COLO668 (cell line): ENCODE measurements at regions not wholly inside any gene's neighbourhood (a gene's known extent, or its start where the extent isn't known, plus 50 kb on each side); places are given as distances from the start of the nearest gene placed in this dataset.

Experiments
- DNase-seq: peaks from one replicate; lab custom pipeline; 2025; ENCODE audit not compliant: unreplicated experiment; lab: John Stamatoyannopoulos, UW

DNA sequence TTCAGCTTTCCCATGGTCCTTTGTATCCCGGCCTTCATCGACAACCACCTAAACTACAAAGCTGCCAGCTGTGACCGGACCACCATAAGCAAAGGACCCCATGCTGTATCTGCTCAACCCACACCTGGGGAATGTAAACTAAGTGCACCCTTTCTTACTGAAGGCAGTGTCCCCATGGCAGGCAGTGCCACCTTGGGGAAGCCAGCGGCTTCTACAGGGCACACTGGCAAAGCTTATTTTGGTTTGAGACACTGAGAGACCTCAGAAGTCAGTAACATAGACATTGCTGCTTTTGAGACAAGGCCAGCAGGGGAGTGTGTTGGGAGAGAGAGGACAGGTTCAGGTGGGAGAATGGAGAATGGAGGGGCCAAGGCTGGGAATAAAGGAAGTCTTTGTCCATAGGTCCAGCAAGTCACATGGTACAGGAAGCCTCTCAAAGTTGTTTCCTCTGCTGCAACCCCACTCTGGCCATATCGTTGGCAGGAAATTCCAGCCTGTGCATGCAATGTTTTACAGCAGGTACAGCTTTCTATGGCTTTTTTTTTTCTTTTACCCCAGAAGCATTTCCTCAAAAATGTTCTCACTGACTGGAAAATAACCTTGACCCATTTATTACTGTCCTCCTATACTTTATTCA, 85.9 kb upstream of the NPVF start:
- DNase-seq = no peak

- DNase-seq = no peak
Observed at GRCh38 chr7:25314731-25315267, 86.5 kb upstream of the NPVF start.

DNA sequence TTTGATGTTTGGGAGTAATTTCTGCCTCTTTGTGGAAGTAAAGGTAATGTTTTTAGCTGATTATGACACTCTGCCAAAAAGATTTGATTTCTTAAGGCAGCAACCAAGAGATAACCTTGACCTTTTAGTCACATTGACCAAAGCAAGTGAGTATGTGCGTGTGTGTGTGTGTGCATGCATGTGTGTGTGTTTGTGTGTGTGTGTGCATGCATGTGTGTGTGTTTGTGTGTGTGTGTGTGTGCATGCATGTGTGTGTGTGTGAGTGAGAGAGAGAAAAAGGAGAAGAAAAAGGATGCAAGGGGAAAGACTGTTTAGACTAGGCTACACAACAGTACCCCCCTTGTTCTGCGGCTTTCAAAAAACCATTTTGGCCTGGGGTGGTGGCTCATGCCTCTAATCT, 88.1 kb upstream of the NPVF start:
- DNase-seq = no peak

GRCh38 chr7:25318047-25318446, 89.8 kb upstream of the NPVF start:
- no peak for DNase-seq

- DNase-seq = no peak
Observed at GRCh38 chr7:25319707-25320106, 91.4 kb upstream of the NPVF start.

DNA sequence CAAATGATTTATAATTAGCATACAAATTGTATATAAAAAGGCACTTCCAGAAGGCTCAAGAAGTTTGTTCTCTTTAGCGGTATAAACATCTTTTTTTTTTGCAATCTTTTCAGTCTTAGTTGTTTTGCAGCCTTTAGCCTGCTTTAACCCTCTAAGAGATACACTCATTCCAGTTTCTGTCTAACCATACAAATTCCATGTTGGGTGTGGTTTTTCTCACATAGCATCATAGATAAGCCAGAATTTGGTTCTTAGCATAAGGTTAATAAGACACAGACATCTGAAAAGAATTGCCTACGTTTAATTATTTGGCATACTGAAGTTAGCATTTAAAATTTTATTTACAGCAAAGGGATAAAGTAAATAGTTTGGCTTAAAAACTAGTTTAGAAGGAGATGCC, 92.5 kb upstream of the NPVF start:
- DNase-seq = no peak

DNA sequence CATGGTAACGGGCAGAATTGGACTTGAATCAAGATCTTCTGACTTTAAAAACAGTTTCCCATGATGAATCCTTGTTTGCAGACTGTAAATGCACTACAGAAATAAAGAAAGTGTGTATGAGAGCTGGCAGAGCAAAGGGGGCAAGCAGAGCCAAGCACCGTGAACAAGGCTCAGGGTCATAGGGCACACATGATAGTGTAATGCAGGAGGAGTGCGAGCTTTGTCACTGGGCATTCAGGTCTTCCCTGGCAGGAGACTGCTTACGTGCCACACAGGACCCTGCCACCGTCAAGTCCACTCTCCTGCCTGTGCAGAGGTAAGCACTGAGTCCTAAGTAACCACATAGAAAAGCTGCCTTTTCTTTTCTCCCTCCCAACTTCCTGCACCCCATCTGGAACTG, 93.1 kb upstream of the NPVF start:
- no peak for DNase-seq

GRCh38 chr7:25322473-25322872, 94.2 kb upstream of the NPVF start:
- DNase-seq = no peak

DNA sequence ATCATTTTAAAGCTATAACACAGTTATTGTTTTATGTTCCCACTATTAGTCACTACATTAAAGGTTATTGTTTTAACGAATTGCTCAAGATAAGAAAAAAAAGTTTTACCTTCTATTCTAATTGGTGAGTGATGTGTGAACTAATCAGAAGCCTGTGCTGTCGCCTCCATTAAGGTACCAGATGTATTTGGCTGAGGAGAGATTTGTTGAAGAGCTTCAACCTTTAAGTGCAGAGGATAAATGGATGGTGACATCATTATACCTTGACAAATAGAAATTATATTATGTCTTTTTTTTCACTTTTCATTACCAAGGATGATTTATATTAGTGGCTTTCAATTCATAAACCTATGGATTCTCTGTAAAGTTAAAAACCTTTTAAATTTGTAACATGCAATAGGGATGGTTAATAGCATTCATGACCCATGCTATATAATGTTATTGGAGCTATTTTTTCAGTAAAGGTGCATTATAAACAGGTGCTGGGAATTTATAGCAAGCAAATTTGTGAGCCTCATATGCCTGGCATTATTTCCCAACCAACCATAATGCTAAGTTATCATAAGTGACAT, 97.0 kb upstream of the NPVF start:
- DNase-seq = no peak

DNA sequence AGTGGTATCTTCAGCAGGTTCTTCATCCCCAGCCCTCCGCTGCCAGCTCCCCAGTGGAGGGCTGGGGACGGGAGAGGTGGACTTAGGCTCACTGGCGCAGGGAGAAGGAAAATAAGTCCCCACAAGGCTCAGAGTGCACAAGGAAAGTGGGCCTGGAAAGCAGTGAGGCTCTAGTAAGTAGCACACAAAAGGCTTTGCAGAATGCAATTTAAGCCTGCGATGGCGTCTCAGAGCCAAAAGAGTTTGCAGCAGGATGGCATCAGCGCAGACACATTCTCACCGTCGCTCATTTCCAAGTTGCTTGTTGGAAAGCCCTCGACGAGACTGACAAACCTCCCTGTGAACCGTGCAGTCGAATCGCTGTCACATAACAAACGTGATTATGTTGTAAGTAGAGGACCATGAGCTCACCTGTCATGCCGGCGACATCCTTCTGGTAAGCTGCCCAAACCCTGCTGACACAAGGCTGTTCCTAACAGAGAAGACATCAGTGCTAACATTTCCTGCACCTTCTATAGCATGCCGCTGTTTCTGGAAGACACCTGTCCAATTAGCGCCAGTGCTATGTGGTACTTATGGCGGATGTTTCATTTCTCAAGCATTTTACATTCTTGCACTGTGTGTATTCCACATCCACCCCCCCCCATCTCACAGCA, 98.3 kb upstream of the NPVF start:
- DNase-seq = no peak

DNA sequence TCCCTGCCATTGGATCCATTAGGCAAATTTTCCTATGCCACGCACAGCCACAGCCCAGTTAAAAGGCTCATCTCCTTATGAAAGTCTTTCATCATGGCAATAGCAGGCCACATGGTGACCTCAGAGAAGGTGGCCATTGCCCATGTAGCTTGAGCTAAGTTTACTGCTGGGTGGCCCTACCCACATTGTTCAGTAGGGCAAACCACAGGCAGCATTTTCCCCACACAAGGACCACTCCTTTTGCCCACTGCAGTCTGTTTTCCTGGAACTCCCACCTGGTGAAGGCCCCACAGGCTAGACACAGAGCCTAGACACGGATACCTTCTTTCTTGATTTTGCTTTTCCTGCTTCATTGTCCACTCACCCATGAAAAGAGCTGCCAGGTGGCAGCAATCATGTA, 101.5 kb upstream of the NPVF start:
- DNase-seq = peak; percentile 68

GRCh38 chr7:25333296-25333928, 105.1 kb upstream of the NPVF start:
- no peak for DNase-seq

DNA sequence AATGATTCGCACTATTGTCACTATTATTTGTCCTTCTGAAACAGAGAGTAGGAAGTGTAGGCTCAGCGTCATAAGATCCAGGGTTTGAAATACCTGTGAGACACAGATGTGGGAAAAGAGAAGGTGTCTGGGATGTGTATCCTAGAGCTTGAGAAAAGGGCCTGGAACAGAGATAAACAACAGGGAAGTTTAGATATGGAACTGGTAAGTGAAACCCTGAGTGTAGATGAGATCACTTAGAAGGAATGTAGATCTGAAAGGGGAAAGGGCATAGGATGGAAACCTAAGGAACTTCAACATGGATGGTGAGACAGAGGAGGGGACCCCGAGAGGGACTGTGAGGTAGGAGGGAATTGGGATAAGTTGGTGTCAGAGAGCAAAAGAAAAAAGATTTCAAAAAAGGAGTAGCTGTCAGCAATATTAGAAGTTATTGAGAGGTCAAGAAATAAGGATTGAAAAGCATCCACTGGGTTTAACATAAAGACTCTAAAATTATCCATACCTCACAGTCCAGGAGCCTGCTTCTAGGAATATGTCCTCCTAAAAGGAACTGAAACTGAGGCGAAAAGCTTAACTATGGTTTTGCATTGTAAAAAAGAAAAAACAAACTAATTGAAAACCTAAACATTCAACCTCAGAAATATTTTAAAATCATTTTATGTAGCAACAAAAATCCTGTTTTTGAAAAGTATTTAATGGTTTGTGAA, 119.2 kb upstream of the NPVF start:
- no peak for DNase-seq

- DNase-seq = no peak
Observed at GRCh38 chr7:25348104-25348503, 119.8 kb upstream of the NPVF start.

DNA sequence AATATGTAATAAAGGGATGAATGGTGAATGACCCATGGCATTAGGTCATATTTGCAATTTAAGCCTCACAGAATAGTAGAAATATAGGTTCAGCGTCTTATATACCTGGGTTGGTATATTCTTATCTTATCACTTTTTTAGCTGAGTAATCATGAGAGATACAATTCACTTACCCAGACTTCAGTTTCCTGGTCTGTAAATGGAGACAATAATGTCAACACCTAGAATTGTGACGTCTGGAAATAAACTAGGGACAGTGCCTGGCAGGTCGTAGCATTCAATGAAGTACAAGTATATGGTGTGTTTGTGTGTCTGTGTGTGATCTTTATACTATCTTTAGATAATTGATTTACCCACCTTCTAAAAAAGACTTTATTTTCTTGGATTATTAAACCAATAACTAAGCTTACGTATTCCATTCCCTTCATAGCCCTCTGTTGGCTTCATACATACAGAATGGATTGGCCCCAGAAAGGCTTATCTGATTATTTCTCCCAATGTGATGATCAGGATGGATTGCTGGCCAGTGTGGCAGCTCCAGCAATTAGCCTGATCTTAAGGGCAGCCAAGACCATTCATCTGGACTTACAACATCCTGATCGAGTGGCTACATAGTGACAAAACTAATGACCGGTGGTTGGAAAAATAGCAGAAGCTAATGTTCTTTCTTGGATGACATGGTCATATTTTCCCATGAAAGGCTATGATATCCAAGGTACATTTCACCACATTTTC, 121.2 kb upstream of the NPVF start:
- DNase-seq = no peak

DNA sequence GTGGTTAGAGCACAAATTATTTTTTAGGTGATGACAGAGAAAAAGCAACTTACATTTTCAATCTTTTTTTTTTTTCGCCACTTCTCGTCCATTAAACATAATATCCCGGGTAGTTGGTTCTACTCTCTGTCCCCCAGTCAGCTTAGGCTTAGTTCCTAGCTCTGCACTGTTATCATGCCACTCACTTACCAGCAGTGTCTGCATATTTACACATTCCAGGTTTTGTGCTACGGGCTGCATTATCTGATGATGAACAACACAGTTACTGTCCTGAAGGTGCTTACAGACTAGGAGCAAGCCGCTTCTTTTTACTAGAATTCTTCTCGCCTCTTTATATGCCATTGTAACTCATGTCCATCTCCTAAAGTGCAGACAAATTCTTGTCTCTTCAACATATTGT, 121.8 kb upstream of the NPVF start:
- no peak for DNase-seq

GRCh38 chr7:25351761-25352160, 123.5 kb upstream of the NPVF start:
- no peak for DNase-seq

DNA sequence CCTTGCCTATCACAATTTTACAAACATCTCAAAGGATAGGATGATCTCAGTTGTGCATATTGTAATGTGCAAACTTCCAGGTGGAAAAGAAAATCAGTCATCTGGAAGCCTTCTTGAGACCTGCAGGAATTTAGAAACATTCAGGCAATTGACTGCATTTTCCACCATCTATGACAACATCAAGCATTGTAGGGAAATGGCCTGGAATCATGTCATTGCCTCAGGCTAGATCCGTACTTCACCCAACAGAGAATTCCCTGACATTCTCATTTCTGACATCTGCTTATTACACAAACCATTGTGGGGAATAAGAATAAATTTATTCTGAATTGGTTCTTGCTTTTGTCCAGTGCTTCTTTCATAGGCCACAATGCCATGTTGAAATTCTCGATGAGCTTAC, 124.9 kb upstream of the NPVF start:
- no peak for DNase-seq

DNA sequence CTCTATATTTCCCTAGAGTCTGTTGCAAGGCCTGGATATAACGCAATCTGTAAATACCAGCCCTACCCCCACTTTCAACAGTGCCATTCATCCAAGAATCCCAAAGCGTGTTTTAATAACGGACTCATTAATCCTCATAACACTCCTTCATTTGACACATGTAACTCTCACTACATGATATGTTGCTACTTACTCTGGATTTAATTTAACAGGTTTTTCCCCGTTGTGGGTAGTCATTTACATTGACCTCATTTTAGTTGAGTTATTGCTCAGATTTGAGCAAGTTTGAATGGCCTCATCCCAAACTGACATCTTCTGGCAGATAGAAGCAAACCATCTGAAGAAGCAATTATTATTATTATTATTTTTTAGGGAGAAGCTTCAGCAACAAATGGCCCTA, 125.4 kb upstream of the NPVF start:
- no peak for DNase-seq

- DNase-seq = no peak
Observed at GRCh38 chr7:25356534-25357151, 128.4 kb upstream of the NPVF start.
